NCI-H1105 (cell line): ENCODE measurements at regions not wholly inside any gene's neighbourhood (a gene's known extent, or its start where the extent isn't known, plus 50 kb on each side); places are given as distances from the start of the nearest gene placed in this dataset.
"Not testable (repeated sequence)": the region's sequence is repeated elsewhere in the genome, so short reads cannot be mapped to it uniquely, and the experiment has no call there.

Experiments
- DNase-seq: peaks from one replicate; lab custom pipeline; 2025; lab: John Stamatoyannopoulos, UW

GRCh38 chr13:90453342-90453741 lies 894.1 kb upstream of the MIR17HG start:
- DNase-seq: no peak

- DNase-seq: peak; percentile 3
These were observed 893.4 kb upstream of the MIR17HG start for GRCh38 chr13:90454002-90454636.

GRCh38 chr13:90455067-90455466 lies 892.4 kb upstream of the MIR17HG start:
- no peak for DNase-seq

DNA sequence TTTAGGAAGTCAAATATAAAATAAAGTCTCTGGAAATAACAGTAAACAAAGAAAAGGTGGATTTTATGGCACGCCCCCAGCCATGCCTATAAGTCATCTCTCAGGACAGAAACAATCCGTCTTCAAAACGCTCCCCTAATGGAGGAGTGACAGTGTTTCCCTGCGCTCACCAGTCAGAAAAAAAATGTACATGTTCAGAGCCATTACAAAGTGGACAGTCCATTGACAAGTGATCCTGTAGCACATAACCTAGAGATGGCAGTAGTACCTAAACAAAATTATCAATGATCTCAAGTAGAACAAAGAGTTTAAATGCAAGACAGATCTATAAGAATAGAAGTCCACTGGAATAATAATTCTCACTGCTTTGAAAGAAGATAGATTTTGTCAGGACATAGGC lies 891.7 kb upstream of the MIR17HG start:
- DNase-seq: no peak

DNA sequence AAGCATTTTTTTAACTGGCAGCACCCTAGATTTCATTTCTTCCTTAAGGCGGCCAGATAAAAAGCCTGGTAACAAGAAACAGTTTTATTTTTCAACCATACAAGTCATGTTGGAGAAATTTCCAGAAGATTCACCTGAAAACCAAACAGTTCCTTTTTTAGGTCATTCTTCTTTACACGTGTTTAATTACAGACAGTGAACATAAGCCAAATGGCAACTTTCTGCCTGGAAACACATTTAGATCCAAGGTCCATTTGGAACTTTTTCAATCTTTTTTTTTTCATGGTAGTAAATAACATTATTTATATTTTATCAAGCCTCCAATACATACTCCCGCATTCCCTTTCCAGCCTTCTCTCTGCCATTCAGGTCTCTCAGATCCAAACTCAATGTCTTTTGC lies 886.1 kb upstream of the MIR17HG start:
- DNase-seq: no peak

GRCh38 chr13:90477216-90477615 lies 870.3 kb upstream of the MIR17HG start:
- DNase-seq: no peak

- no peak for DNase-seq
These were observed 863.6 kb upstream of the MIR17HG start for GRCh38 chr13:90483906-90484305.

DNA sequence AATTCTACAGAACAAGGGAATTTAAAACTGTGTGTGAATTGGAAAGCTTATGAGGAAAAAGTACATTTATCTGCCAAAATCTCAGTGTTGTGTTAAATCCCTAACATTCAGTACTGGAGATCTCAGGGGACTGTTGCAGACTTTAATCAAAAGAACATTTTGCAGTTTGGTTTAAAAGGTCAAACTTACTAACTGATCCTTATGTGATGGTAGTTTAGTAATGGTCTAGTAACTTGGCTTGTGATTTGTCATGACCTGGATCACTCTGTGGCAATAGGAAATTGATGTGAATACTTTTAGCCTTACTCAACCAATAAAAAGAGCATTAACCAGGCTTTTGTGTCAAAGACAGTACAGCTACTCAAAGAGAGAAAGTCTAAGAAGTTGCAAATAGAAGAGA lies 862.1 kb upstream of the MIR17HG start:
- no peak for DNase-seq

DNA sequence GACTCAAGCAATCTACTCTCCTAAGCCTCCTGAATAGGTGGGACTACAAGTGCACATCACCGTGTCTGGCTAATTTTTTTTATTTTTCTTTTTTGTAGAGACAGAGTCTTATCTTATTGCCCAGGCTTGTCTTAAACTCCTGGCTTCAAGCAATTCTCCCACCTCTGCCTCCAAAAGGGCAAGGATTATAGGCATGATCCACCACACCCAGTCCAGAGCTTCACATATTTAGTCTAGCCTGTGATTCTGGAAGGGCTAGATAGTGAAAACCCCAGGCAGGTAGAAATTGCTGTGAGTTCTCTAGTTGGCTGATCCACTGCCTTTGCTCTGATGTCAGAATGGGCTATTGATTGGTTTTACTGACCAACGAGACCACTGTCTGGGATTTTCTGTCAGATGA lies 854.6 kb upstream of the MIR17HG start:
- no peak for DNase-seq

DNA sequence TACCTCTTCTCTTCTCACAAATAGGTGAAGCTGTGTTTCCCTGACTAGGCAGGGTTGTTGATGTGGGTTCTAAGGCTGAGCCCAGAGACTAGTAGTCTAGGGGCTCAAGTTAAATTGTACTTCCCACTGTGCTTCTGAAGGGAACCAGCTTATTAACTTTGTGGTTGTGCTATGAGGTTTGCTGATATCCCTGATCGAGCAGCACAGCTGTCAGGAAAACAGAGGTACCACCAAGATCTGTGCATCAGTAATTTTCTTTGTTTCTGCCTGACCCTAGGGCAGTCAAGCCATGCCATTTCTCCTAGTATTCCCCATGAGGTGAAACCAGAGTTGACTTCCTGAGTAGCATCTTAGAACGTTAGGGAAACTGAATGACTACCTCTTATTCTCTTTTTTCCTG lies 853.8 kb upstream of the MIR17HG start:
- no peak for DNase-seq

DNA sequence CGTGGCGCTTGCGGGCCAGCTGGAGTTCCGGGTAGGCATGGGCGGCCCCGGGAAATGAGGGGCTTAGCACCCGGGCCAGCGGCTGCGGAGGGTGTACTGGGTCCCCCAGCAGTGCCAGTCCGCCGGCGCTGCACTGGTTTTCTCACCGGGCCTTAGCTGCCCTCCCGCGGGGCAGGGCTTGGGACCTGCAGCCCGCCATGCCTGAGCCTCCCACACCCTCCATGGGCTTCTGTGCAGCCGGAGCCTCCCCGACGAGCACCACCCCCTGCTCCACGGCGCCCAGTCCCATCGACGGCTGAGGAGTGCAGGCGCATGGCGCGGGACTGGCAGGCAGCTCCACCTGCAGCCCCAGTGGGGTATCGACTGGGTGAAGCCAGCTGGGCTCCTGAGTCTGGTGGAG lies 852.6 kb upstream of the MIR17HG start:
- DNase-seq: not testable (repeated sequence)

- no peak for DNase-seq
These were observed 849.4 kb upstream of the MIR17HG start for GRCh38 chr13:90498096-90498495.

DNA sequence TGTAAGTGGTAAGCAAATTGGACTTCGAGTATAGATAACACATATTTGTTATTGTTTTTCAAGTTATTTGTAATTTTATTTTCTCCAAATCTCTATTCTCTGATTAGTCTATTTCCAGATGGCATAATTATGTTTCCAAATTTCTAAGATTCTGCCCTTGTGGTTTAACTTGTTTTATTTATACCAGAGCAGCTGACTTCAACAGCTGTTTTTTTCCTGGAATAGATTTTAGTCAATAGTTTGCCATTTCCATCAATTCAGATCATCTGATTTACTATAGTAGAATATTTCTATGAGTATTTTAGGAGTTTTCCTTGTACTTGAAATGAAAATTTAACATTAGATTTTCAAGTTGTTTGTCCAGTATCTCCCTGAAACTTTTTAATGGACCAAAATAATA lies 848.7 kb upstream of the MIR17HG start:
- DNase-seq: no peak

DNA sequence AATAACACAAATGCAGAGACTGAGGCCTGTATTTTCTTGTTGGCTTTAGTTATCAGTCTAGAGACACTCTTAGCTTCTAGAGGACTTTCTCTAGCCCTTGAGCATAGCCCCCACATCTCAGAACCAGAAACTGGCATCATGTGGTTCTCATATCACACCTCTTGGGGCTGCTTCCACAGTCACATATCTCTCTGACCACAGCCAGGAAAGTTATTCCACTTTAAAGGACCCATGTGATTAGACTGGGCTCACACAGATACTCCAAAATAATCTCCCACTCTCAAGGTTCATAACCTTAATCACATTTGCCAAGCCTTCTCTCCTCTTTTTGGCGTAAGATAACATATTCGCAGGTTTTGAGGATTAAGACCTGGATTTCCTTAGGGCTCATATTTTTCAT lies 846.9 kb upstream of the MIR17HG start:
- no peak for DNase-seq

GRCh38 chr13:90502153-90502552 lies 845.3 kb upstream of the MIR17HG start:
- DNase-seq: no peak

GRCh38 chr13:90502762-90503161 lies 844.7 kb upstream of the MIR17HG start:
- no peak for DNase-seq

- DNase-seq: no peak
These were observed 837.2 kb upstream of the MIR17HG start for GRCh38 chr13:90510319-90510718.

DNA sequence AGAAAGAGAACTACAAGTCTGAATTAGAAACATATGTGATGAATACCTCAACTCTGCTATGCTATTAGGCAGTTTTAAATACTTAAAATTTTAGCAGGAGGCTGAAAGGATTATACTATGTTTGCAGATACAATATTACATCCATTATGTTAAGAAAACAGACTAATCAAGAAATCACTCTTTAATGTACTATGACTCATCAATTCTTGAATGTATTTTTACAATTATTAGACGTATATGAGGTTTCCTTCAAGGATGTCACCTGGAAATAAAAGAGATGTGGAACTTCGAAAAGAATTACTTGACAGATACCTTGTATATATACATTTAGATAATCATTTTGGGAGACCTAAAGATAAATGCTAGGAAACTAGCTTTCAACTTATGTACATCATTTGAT lies 835.6 kb upstream of the MIR17HG start:
- DNase-seq: no peak

GRCh38 chr13:90514712-90515111 lies 832.8 kb upstream of the MIR17HG start:
- DNase-seq: not testable (repeated sequence)

DNA sequence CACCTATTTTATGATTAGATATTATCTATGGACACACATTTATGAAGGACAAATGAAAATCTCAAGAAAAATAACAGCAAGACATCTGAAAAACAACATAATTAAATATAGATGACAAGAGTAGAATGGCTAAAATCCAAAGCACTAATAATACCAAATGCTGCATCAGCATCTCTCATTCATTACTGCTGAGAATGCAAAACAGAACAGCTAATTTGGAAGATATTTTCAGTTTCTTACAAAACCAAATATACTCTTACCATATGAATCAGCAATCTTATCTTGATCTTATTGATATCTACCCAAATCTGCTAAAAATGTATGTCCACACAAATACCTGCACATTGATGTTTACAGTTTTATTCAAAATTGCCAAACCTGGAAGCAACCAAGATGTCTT lies 829.1 kb upstream of the MIR17HG start:
- DNase-seq: no peak

DNA sequence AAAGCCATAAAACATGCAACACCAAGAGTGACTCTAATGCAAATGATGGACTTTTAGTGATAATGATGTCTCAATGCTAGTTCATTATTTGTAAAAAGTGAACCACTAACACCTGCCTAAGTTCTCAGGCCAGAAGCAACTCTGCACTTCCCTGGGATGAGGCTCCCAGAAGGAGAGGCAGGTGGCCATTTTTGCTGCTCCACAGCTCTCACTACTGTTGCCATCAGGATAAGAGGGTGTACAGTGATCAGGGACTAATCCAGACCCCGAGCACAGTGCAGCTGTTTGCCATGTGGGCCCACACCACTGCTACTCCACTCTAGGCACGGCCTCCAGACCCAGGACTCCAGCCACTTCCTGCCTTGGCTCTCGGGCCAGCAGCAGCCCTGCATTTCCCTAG lies 828.3 kb upstream of the MIR17HG start:
- no peak for DNase-seq

GRCh38 chr13:90526711-90527110 lies 820.8 kb upstream of the MIR17HG start:
- DNase-seq: no peak

GRCh38 chr13:90531744-90532143 lies 815.7 kb upstream of the MIR17HG start:
- no peak for DNase-seq

DNA sequence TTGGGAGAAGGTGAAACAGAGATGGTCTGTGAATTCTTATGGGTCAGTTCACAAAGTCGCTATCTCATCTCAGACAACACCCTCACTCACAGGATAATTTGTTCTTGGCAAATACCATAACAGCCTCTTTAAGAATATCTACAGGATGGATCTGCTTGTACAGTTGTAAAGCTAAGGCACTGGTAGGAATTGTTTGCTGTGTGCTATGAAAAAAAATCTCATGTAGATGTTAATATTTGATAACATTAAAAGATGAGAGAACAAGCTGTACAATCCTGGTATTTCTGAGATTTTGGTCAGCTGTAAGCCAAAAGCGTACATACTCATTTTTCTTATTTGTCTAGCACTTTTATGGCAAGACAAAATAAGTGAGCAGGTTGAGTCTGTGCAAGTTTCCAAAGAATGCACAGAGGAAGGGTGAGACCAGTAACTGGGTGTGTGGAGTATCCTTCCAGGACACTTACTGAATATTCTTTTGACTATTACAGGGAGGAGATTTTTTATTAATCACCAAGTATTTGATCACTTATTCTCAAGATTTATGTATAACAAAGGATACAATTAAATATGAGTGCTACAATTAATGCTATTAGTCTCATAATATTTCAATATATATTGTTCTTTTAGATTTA lies 814.5 kb upstream of the MIR17HG start:
- DNase-seq: no peak
